ENCODE measurements at regions not wholly inside any gene's neighbourhood (a gene's known extent, or its start where the extent isn't known, plus 50 kb on each side); places are given as distances from the start of the nearest gene placed in this dataset.

DNA sequence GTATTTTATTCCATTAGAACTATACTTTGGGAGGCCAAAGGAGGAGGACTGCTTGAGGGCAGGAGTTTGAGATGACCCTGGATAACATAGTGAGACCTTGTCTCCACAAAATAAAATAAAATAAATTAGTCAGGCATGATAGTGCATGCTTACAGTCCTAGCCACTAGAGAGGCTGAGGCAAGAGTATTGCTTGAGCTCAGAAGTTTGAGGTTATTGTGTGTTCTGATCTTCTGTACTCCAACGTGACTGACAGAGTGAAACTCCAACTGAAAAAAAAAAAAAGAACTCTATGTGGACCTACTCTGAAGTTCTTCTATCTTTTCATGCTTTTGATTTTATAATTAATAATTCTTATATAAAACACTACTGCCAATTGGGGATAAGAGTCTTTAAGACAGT lies 1560.0 kb upstream of the GBE1 start:
- H4K8ac ChIP-seq (replicated peaks; ENCODE audit: insufficient read length, low read depth, low read length) = no peak overlapping the region
- H3K4me1 Mint-ChIP-seq = peaks cover 20 to 21% of the 10 kb centered on the region in 2 experiments
- no peaks in the 10 kb centered on the region for H3K23me2 ChIP-seq (ENCODE audit: insufficient read length, low read depth, low read length, poor library complexity, severe bottlenecking)
- H3K27me3 Mint-ChIP-seq (ENCODE audit: low read depth) = no peaks in the 10 kb centered on the region
- no peak overlapping the region for H4K91ac ChIP-seq (ENCODE audit: insufficient read length, low read depth, low read length)
- no peak overlapping the region for H4K5ac ChIP-seq (ENCODE audit: insufficient read length, low read depth, low read length)
- no peak for DNase-seq
- no peak overlapping the region for H2AK5ac ChIP-seq (ENCODE audit: insufficient read length, low read length)
- no peak overlapping the region for H3T11ph ChIP-seq (ENCODE audit: low read length)
- H3K14ac ChIP-seq (ENCODE audit: insufficient read depth, low read length) = no peak overlapping the region
- H3K9me3 Mint-ChIP-seq = no peaks in the 10 kb centered on the region; a peak in 1 of 5 replicates
- H3K27ac ChIP-seq (ENCODE audit: insufficient read length, low read depth, low read length) = no peak overlapping the region
- H3K56ac ChIP-seq (ENCODE audit: insufficient read length, low read depth, low read length) = no peak overlapping the region
- H2BK5ac ChIP-seq (ENCODE audit: insufficient read length, low read length) = no peak overlapping the region
- no peak overlapping the region for H3K4me2 ChIP-seq (ENCODE audit: insufficient read depth, insufficient read length, low read length)
- H2BK120ac ChIP-seq (ENCODE audit: low read depth, low read length, poor library complexity, severe bottlenecking) = no peak overlapping the region
- H3K27ac Mint-ChIP-seq = no peak overlapping the region
- H3K4me1 ChIP-seq (ENCODE audit: insufficient read depth, low read length) = no peaks in the 10 kb centered on the region
- H3K4ac ChIP-seq (ENCODE audit: low read depth, low read length) = no peak overlapping the region
- H3K9me3 ChIP-seq (ENCODE audit: control insufficient read depth, low read depth, low read length) = no peaks in the 10 kb centered on the region
- no peaks in the 10 kb centered on the region for H3K79me1 ChIP-seq (ENCODE audit: insufficient read depth, low read depth, low read length, poor library complexity, severe bottlenecking)
- no peak overlapping the region for H2BK15ac ChIP-seq (ENCODE audit: low read depth, low read length)
- H3K18ac ChIP-seq (ENCODE audit: insufficient read length, low read depth, low read length) = no peak overlapping the region
- no peak overlapping the region for H3K4me3 Mint-ChIP-seq
- no peak overlapping the region for H2BK12ac ChIP-seq (ENCODE audit: insufficient read length, low read depth, low read length)
- H3K36me3 Mint-ChIP-seq (ENCODE audit: insufficient read depth in 1 of 3, low read depth in 3 of 3) = no peaks in the 10 kb centered on the region
- no CpG with 5 or more reads among the region's 1 CpG for WGBS (ENCODE audit: extremely low coverage, insufficient read length, low lambda C conversion rate)
- H3K23ac ChIP-seq (ENCODE audit: insufficient read length, low read depth, low read length) = no peak overlapping the region
- H3K27me3 ChIP-seq (ENCODE audit: insufficient read depth, low read length) = no peaks in the 10 kb centered on the region
- TF ChIP-seq, protein P1, sequence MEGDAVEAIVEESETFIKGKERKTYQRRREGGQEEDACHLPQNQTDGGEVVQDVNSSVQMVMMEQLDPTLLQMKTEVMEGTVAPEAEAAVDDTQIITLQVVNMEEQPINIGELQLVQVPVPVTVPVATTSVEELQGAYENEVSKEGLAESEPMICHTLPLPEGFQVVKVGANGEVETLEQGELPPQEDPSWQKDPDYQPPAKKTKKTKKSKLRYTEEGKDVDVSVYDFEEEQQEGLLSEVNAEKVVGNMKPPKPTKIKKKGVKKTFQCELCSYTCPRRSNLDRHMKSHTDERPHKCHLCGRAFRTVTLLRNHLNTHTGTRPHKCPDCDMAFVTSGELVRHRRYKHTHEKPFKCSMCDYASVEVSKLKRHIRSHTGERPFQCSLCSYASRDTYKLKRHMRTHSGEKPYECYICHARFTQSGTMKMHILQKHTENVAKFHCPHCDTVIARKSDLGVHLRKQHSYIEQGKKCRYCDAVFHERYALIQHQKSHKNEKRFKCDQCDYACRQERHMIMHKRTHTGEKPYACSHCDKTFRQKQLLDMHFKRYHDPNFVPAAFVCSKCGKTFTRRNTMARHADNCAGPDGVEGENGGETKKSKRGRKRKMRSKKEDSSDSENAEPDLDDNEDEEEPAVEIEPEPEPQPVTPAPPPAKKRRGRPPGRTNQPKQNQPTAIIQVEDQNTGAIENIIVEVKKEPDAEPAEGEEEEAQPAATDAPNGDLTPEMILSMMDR (conservative IDR thresholded peaks at IDR 0.05) = no peak
- no peak overlapping the region for H3K9ac ChIP-seq (ENCODE audit: extremely low read depth, insufficient read length, low read length)
- H2AFZ ChIP-seq (ENCODE audit: low read length) = no peak overlapping the region
- no peaks in the 10 kb centered on the region for H4K20me1 ChIP-seq (ENCODE audit: control insufficient read depth, insufficient read depth, insufficient read length)
- H3K79me2 ChIP-seq (ENCODE audit: insufficient read depth, low read length) = no peaks in the 10 kb centered on the region
- no peak overlapping the region for H2BK20ac ChIP-seq (ENCODE audit: low read depth, low read length, poor library complexity, severe bottlenecking)
